B cell (primary cell): ENCODE measurements at regions not wholly inside any gene's neighbourhood (a gene's known extent, or its start where the extent isn't known, plus 50 kb on each side); places are given as distances from the start of the nearest gene placed in this dataset.
A peak's percentile ranks its signal among the peaks of the same experiment; 100 is the strongest.

Experiments
- ATAC-seq: fragments of 200-7000 bp; cut with Tn5 transposase; one replicate; pipeline ENCODE4 v1.10.0; 2021; ENCODE audit warnings: low read depth, mild to moderate bottlenecking, moderate number of reproducible peaks, moderate library complexity
- CTCF ChIA-PET: fragments of 350-600 bp; sonication (Branson Sonifier 250); formaldehyde crosslinking; loops from one replicate; lab custom pipeline; 2021; ENCODE audit warnings: antibody characterized with exemption, inconsistent platforms; lab: Charles Lee
- POLR2A ChIA-PET: fragments of 350-600 bp; sonication (Branson Sonifier 250); formaldehyde crosslinking; loops from one replicate; lab custom pipeline; 2021; ENCODE audit warnings: antibody characterized with exemption; lab: Charles Lee
- DNase-seq: peaks from one replicate; pipeline ENCODE4 v3.0.0; 2013
- H2AFZ ChIP-seq: 2 replicates; pipeline ENCODE4 v1.6.1; 2012; ENCODE audit warnings: mild to moderate bottlenecking, low read depth, low read length; ENCODE audit not compliant: insufficient read depth, poor library complexity, severe bottlenecking
- H3K27ac ChIP-seq, 2 donors: 1 replicate in 1 of 2; 2 replicates in 1 of 2; pipeline ENCODE4 v1.5.1; 2012 to 2013; ENCODE audit warnings: low read length in 2 of 2, mild to moderate bottlenecking in 2 of 2, moderate library complexity in 1 of 2
- H3K27me3 ChIP-seq, 4 experiments: fragments of 200-600 bp in 1 of 4; sonication (generic) in 1 of 4; replicated peaks in 1 of 4; 1 replicate in 2 of 4; 2 replicates in 2 of 4; pipeline versions ENCODE4 v1.6.1 to v1.7.0; 2013 to 2016; ENCODE audit warnings: low read length in 3 of 4, mild to moderate bottlenecking in 2 of 4, mixed read lengths in 1 of 4, moderate library complexity in 1 of 4; ENCODE audit not compliant: insufficient read depth in 4 of 4, control insufficient read depth in 3 of 4; ENCODE audit errors: control extremely low read depth in 1 of 4
- H3K36me3 ChIP-seq, 2 experiments: replicated peaks in 1 of 2; 1 replicate in 1 of 2; 2 replicates in 1 of 2; pipeline versions ENCODE4 v1.6.1 to v1.7.1; 2013; ENCODE audit warnings: low read length in 1 of 2; ENCODE audit not compliant: insufficient read depth in 2 of 2, control insufficient read depth in 1 of 2; ENCODE audit errors: control extremely low read depth in 1 of 2, extremely low read depth in 1 of 2
- H3K4me1 ChIP-seq, 2 donors: fragments of 200-600 bp in 1 of 2; sonication (generic) in 1 of 2; 1 replicate in 1 of 2; 2 replicates in 1 of 2; pipeline versions ENCODE4 v1.5.1 to v1.6.1; 2013 to 2017; ENCODE audit warnings: low read length in 2 of 2; ENCODE audit not compliant: control insufficient read depth in 2 of 2, insufficient read depth in 2 of 2
- H3K4me2 ChIP-seq: replicated peaks from 2 replicates; pipeline ENCODE3; 2012; ENCODE audit warnings: mild to moderate bottlenecking, low read depth, low read length; ENCODE audit not compliant: poor library complexity, severe bottlenecking
- H3K4me3 ChIP-seq, 5 experiments: fragments of 200-600 bp in 1 of 5; sonication (generic) in 1 of 5; 1 replicate in 3 of 5; 2 replicates in 2 of 5; pipeline versions ENCODE4 v1.5.1 to v1.7.0; 2011 to 2016; ENCODE audit warnings: low read length in 4 of 5, mild to moderate bottlenecking in 4 of 5, low read depth in 2 of 5, control low read depth in 1 of 5, moderate library complexity in 1 of 5; ENCODE audit not compliant: insufficient read depth in 1 of 5; ENCODE audit errors: control extremely low read depth in 1 of 5, extremely low read depth in 1 of 5
- H3K79me2 ChIP-seq: fragments of 200-600 bp; sonication (generic); one replicate; pipeline ENCODE4 v1.6.0; 2016; ENCODE audit warnings: low read length; ENCODE audit not compliant: control insufficient read depth, insufficient read depth
- H3K9ac ChIP-seq: fragments of 200-600 bp; sonication (generic); 2 replicates; pipeline ENCODE4 v1.6.1; 2017; ENCODE audit warnings: mild to moderate bottlenecking, low read length, moderate library complexity
- H3K9me3 ChIP-seq, 3 donors: one replicate each; pipeline versions ENCODE4 v1.6.1 to v1.7.1; 2013; ENCODE audit warnings: low read length in 2 of 3; ENCODE audit not compliant: control insufficient read depth in 2 of 3, insufficient read depth in 1 of 3; ENCODE audit errors: control extremely low read depth in 1 of 3
- H4K20me1 ChIP-seq: 2 replicates; pipeline ENCODE4 v1.6.0; 2012; ENCODE audit warnings: mild to moderate bottlenecking, low read length; ENCODE audit not compliant: insufficient read depth, control insufficient read depth, poor library complexity, severe bottlenecking
- H3K27ac Mint-ChIP-seq: one replicate; pipeline ENCODE4 v1.8.0; 2021; ENCODE audit warnings: mixed read lengths
- H3K27me3 Mint-ChIP-seq: one replicate; pipeline ENCODE4 v1.8.0; 2021; ENCODE audit warnings: mixed read lengths
- H3K4me1 Mint-ChIP-seq: one replicate; pipeline ENCODE4 v1.8.0; 2021; ENCODE audit warnings: mixed read lengths
- H3K4me3 Mint-ChIP-seq: one replicate; pipeline ENCODE4 v1.8.0; 2021; ENCODE audit warnings: mixed read lengths
- H3K9me3 Mint-ChIP-seq: one replicate; pipeline ENCODE4 v1.8.0; 2022; ENCODE audit warnings: mixed read lengths; ENCODE audit not compliant: insufficient read depth
- CTCF ChIP-seq: fragments of 200-600 bp; IDR thresholded peaks from one replicate; pipeline ENCODE4 v1.8.0; 2022; ENCODE audit warnings: antibody characterized with exemption, mild to moderate bottlenecking
- EZH2 ChIP-seq: IDR thresholded peaks from 2 replicates; pipeline ENCODE4 v1.6.1; 2012; ENCODE audit warnings: borderline replicate concordance, low read depth, mild to moderate bottlenecking, moderate library complexity, low read length; ENCODE audit not compliant: insufficient read depth, poor library complexity, severe bottlenecking
- WGBS: methylation state at CpG from one replicate; pipeline ENCODE4 v1.1.5; 2013; ENCODE audit warnings: missing lambda C conversion rate; ENCODE audit not compliant: insufficient coverage; 5-methylcytosine and 5-hydroxymethylcytosine counted together
- intact Hi-C: fragments of 100-400 bp; cut with micrococcal nuclease; formaldehyde crosslinking; loops from one replicate; pipeline ENCODE4 v1.10.0; 2022

- peaks cover 14 to 27% of the 10 kb centered on the region in 2 donors for H3K4me1 ChIP-seq
- POLR2A ChIA-PET: no interaction called here
- no peak for TF ChIP-seq EZH2
- TF ChIP-seq CTCF: no peak
- no peak overlapping the region for H3K4me3 ChIP-seq
- no peak overlapping the region for H3K27ac ChIP-seq
- H2AFZ ChIP-seq: peak overlapping the region; percentile 56
- WGBS: 76% methylated on average over 6 of the region's 12 CpGs
- no peaks in the 10 kb centered on the region for H3K9me3 ChIP-seq
- Mint-ChIP-seq H3K4me1 (peaks cover 30% of the 10 kb centered on the region), H3K27ac (no peak overlapping the region), H3K9me3 (no peaks in the 10 kb centered on the region), H3K4me3 (no peak overlapping the region), H3K27me3 (no peaks in the 10 kb centered on the region)
- peak overlapping the region; percentile 43 for H3K4me2 ChIP-seq
- ATAC-seq: no peak
- no peaks in the 10 kb centered on the region for H4K20me1 ChIP-seq
- H3K27me3 ChIP-seq: peaks cover 0 to 5% (median 0%) of the 10 kb centered on the region in 4 experiments
- no peak for DNase-seq
- intact Hi-C loops: no loop called here
- CTCF ChIA-PET: interaction anchor here (1.7 kb wide), 1 partner anchor 11 kb away, joined by 4 read pairs; no protein-coding TSS in a partner anchor
- H3K36me3 ChIP-seq: no peaks in the 10 kb centered on the region
- no peak overlapping the region for H3K9ac ChIP-seq
- no peaks in the 10 kb centered on the region for H3K79me2 ChIP-seq
Measured at GRCh38 chr1:224502459-224503160, 68.0 kb upstream of the WDR26 start.
